OCI-LY1 (cell line): ENCODE measurements at regions not wholly inside any gene's neighbourhood (a gene's known extent, or its start where the extent isn't known, plus 50 kb on each side); places are given as distances from the start of the nearest gene placed in this dataset.

ENCODE experiments used
- EZH2 ChIP-seq: fragments of 200-600 bp; sonication (generic), shearing (Covaris generic); IDR thresholded peaks from 2 replicates; pipeline ENCODE4 v1.8.0; 2017; ENCODE audit warnings: borderline replicate concordance, mixed run types, mild to moderate bottlenecking, antibody characterized with exemption, low read length, moderate library complexity, mixed read lengths
- TF ChIP-seq, protein P1 (sequence below): fragments of 200-600 bp; sonication (generic), shearing (Covaris generic); IDR thresholded peaks from 2 replicates; pipeline ENCODE4 v1.5.1; 2017; ENCODE audit warnings: mild to moderate bottlenecking, antibody characterized with exemption, low read length, moderate library complexity, mixed read lengths

DNA sequence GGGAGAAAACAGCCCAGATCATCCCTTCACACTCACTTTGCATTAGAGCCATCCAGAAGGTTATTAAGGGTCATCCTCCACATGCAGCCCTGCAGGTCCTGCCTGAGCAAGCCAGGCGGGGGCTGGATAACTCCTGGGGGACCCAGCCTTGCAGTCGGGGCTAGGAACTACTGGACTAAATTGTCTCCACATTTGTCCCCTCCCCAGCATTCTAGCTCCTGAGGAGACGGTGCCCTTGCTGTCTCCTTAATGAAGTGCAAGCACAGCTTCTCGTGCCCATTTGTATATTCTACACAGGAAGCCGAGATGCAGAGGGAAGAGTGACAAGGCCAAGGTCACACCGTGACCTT lies 185.2 kb downstream of the C16orf95 start:
- TF ChIP-seq, protein P1, sequence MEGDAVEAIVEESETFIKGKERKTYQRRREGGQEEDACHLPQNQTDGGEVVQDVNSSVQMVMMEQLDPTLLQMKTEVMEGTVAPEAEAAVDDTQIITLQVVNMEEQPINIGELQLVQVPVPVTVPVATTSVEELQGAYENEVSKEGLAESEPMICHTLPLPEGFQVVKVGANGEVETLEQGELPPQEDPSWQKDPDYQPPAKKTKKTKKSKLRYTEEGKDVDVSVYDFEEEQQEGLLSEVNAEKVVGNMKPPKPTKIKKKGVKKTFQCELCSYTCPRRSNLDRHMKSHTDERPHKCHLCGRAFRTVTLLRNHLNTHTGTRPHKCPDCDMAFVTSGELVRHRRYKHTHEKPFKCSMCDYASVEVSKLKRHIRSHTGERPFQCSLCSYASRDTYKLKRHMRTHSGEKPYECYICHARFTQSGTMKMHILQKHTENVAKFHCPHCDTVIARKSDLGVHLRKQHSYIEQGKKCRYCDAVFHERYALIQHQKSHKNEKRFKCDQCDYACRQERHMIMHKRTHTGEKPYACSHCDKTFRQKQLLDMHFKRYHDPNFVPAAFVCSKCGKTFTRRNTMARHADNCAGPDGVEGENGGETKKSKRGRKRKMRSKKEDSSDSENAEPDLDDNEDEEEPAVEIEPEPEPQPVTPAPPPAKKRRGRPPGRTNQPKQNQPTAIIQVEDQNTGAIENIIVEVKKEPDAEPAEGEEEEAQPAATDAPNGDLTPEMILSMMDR, result no peak
- TF ChIP-seq EZH2, result no peak
